ENCODE measurements at regions not wholly inside any gene's neighbourhood (a gene's known extent, or its start where the extent isn't known, plus 50 kb on each side); places are given as distances from the start of the nearest gene placed in this dataset.

GRCh38 chr6:108734271-108734922, 113.8 kb upstream of the ARMC2 start:
- no peak for DNase-seq

GRCh38 chr6:108735310-108736001, 112.8 kb upstream of the ARMC2 start:
- DNase-seq, result no peak

- no peak for DNase-seq
Measured at GRCh38 chr6:108736002-108736361, 112.2 kb upstream of the ARMC2 start.

- peak in 1 of 14 donors; percentile 28 for DNase-seq
Measured at GRCh38 chr6:108736832-108737231, 111.4 kb upstream of the ARMC2 start.

GRCh38 chr6:108737594-108738546, 110.4 kb upstream of the ARMC2 start:
- DNase-seq, result no peak

GRCh38 chr6:108738684-108739416, 109.4 kb upstream of the ARMC2 start:
- no peak for DNase-seq

GRCh38 chr6:108739496-108740330, 108.5 kb upstream of the ARMC2 start:
- no peak for DNase-seq

GRCh38 chr6:108741331-108741989, 106.8 kb upstream of the ARMC2 start:
- DNase-seq, result no peak

- no peak for DNase-seq
Measured at GRCh38 chr6:108742041-108742440, 106.2 kb upstream of the ARMC2 start.

- DNase-seq, result no peak
Measured at GRCh38 chr6:108744244-108744972, 103.8 kb upstream of the ARMC2 start.

GRCh38 chr6:108744996-108745395, 103.2 kb upstream of the ARMC2 start:
- DNase-seq, result no peak

GRCh38 chr6:108745664-108746336, 102.4 kb upstream of the ARMC2 start:
- DNase-seq, result no peak

GRCh38 chr6:108746366-108746765, 101.9 kb upstream of the ARMC2 start:
- no peak for DNase-seq

- DNase-seq, result no peak
Measured at GRCh38 chr6:108746836-108747575, 101.2 kb upstream of the ARMC2 start.

GRCh38 chr6:108748055-108748454, 100.2 kb upstream of the ARMC2 start:
- no peak for DNase-seq

GRCh38 chr6:108748959-108749358, 99.3 kb upstream of the ARMC2 start:
- DNase-seq, result no peak

- DNase-seq, result no peak
Measured at GRCh38 chr6:108750801-108751200, 97.4 kb upstream of the ARMC2 start.

- DNase-seq, result peak in 1 of 14 donors; percentile 27
Measured at GRCh38 chr6:108751282-108751681, 96.9 kb upstream of the ARMC2 start.
